ENCODE measurements at regions not wholly inside any gene's neighbourhood (a gene's known extent, or its start where the extent isn't known, plus 50 kb on each side); places are given as distances from the start of the nearest gene placed in this dataset.

DNA sequence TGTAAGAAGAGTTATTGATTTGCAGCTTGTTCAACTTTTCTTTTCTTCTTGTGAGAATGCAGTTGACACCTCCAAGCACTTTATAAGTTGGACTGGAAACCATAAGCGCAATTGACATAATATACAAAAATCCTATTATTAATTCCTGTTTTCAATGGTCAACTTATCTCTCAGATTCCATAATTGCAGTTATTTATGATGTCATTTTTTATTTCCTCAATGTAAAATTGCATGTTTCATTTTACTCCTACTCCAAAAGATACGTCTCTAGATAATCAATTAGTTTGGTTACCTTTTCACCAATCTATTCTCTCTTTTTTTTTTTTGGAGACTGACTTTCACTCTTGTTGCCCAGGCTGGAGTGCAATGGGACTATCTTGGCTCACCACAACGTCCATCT lies 1416.1 kb upstream of the CDH6 start:
- TF ChIP-seq, protein P1, sequence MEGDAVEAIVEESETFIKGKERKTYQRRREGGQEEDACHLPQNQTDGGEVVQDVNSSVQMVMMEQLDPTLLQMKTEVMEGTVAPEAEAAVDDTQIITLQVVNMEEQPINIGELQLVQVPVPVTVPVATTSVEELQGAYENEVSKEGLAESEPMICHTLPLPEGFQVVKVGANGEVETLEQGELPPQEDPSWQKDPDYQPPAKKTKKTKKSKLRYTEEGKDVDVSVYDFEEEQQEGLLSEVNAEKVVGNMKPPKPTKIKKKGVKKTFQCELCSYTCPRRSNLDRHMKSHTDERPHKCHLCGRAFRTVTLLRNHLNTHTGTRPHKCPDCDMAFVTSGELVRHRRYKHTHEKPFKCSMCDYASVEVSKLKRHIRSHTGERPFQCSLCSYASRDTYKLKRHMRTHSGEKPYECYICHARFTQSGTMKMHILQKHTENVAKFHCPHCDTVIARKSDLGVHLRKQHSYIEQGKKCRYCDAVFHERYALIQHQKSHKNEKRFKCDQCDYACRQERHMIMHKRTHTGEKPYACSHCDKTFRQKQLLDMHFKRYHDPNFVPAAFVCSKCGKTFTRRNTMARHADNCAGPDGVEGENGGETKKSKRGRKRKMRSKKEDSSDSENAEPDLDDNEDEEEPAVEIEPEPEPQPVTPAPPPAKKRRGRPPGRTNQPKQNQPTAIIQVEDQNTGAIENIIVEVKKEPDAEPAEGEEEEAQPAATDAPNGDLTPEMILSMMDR (IDR thresholded peaks at IDR 0.05): no peak
- TF ChIP-seq POLR2A (IDR thresholded peaks at IDR 0.05): no peak

All from Peyer's patch (tissue), 4 donors.